DOHH2 (cell line): ENCODE measurements at regions not wholly inside any gene's neighbourhood (a gene's known extent, or its start where the extent isn't known, plus 50 kb on each side); places are given as distances from the start of the nearest gene placed in this dataset.

ENCODE experiments used
- EZH2phosphoT487 ChIP-seq: fragments of 200-600 bp; sonication (generic); IDR thresholded peaks from 2 replicates; pipeline ENCODE4 v1.6.1; 2017; ENCODE audit warnings: borderline replicate concordance, mild to moderate bottlenecking, antibody characterized with exemption, low read length, moderate library complexity, mixed read lengths
- TF ChIP-seq, protein P1 (sequence below): fragments of 200-600 bp; sonication (generic); IDR thresholded peaks from one replicate; pipeline ENCODE4 v1.5.1; 2014; ENCODE audit warnings: antibody characterized with exemption, mild to moderate bottlenecking, low read depth, low read length; ENCODE audit not compliant: poor library complexity, severe bottlenecking

- TF ChIP-seq, protein P1, sequence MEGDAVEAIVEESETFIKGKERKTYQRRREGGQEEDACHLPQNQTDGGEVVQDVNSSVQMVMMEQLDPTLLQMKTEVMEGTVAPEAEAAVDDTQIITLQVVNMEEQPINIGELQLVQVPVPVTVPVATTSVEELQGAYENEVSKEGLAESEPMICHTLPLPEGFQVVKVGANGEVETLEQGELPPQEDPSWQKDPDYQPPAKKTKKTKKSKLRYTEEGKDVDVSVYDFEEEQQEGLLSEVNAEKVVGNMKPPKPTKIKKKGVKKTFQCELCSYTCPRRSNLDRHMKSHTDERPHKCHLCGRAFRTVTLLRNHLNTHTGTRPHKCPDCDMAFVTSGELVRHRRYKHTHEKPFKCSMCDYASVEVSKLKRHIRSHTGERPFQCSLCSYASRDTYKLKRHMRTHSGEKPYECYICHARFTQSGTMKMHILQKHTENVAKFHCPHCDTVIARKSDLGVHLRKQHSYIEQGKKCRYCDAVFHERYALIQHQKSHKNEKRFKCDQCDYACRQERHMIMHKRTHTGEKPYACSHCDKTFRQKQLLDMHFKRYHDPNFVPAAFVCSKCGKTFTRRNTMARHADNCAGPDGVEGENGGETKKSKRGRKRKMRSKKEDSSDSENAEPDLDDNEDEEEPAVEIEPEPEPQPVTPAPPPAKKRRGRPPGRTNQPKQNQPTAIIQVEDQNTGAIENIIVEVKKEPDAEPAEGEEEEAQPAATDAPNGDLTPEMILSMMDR: no peak
- TF ChIP-seq EZH2phosphoT487: no peak
Measured at GRCh38 chr10:91150631-91151030, 69.8 kb upstream of the PCGF5 start.
